ENCODE measurements at regions not wholly inside any gene's neighbourhood (a gene's known extent, or its start where the extent isn't known, plus 50 kb on each side); places are given as distances from the start of the nearest gene placed in this dataset.

- no peaks in the 10 kb centered on the region for H3K9me3 Mint-ChIP-seq (ENCODE audit: low read depth)
- H3K27me3 Mint-ChIP-seq: peaks cover 2% of the 10 kb centered on the region
- H3K36me3 Mint-ChIP-seq: no peaks in the 10 kb centered on the region
- no peak overlapping the region for H3K27ac Mint-ChIP-seq
- H3K4me1 Mint-ChIP-seq (ENCODE audit: low read depth): no peaks in the 10 kb centered on the region
- no peak overlapping the region for H3K4me3 Mint-ChIP-seq
Measured at GRCh38 chr14:85824526-85824925, 294.6 kb downstream of the FLRT2 start.

GRCh38 chr14:85822236-85822635, 292.3 kb downstream of the FLRT2 start:
- no peak overlapping the region for H3K4me3 Mint-ChIP-seq
- H3K36me3 Mint-ChIP-seq: no peaks in the 10 kb centered on the region
- no peak overlapping the region for H3K27ac Mint-ChIP-seq
- H3K4me1 Mint-ChIP-seq (ENCODE audit: low read depth): no peaks in the 10 kb centered on the region
- H3K27me3 Mint-ChIP-seq: peaks cover 2% of the 10 kb centered on the region
- H3K9me3 Mint-ChIP-seq (ENCODE audit: low read depth): no peaks in the 10 kb centered on the region

GRCh38 chr14:85817430-85817829, 287.5 kb downstream of the FLRT2 start:
- no peak overlapping the region for H3K27ac Mint-ChIP-seq

DNA sequence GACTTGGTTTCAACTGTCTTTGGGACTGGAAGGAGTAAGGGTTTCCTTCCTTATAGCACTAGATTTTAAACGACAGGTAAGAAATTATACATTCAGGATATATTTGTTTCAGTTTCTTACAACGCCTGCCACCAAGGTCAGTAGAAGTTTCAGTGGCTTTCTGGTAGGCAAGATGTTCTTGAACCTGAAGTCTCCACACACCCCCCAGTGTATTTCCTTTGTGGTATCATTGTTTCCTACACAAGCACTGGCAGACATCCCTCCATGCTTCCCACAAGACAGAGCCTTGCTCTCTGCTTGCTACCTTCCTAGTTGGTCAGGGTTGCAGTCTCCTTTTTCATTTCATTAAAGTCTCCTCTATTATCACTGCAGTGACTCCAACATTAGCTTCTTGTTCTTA, 283.1 kb downstream of the FLRT2 start:
- Mint-ChIP-seq H3K4me3 (no peak overlapping the region), H3K27me3 (no peaks in the 10 kb centered on the region), H3K36me3 (no peaks in the 10 kb centered on the region), H3K27ac (no peak overlapping the region), H3K4me1 (ENCODE audit: low read depth) (no peaks in the 10 kb centered on the region), H3K9me3 (ENCODE audit: low read depth) (no peaks in the 10 kb centered on the region)

More at GRCh38 chr14:85817430-85817829, 287.5 kb downstream of the FLRT2 start:
- Mint-ChIP-seq H3K4me3 (no peak overlapping the region), H3K4me1 (ENCODE audit: low read depth) (no peaks in the 10 kb centered on the region), H3K36me3 (no peaks in the 10 kb centered on the region), H3K27me3 (peaks cover 2% of the 10 kb centered on the region), H3K9me3 (ENCODE audit: low read depth) (no peaks in the 10 kb centered on the region)

- no peak overlapping the region for H3K4me3 Mint-ChIP-seq
- H3K27ac Mint-ChIP-seq: no peak overlapping the region
- no peaks in the 10 kb centered on the region for H3K4me1 Mint-ChIP-seq (ENCODE audit: low read depth)
- H3K36me3 Mint-ChIP-seq: no peaks in the 10 kb centered on the region
- no peaks in the 10 kb centered on the region for H3K27me3 Mint-ChIP-seq
- H3K9me3 Mint-ChIP-seq (ENCODE audit: low read depth): peaks cover 2% of the 10 kb centered on the region
Measured at GRCh38 chr14:85811340-85811739, 281.4 kb downstream of the FLRT2 start.

DNA sequence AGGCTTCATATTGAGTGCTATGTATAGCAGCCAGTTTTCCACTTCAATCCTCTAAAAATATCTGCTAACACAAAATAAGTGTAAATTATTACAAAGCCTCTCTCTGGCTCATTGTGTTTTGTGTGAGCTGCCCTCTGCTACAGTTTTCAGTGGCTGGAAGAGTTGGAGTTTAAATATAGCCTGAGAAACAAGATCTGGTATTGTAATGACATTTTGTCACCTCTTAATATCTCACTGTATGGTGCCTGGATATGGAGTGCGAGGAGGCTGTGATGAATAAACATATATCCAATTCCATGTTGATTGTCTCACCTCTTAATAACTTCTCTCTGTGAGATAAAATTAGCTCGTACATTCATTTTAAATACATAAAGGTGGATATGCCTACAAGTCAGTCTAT, 269.7 kb downstream of the FLRT2 start:
- Mint-ChIP-seq H3K27me3 (peaks cover 1% of the 10 kb centered on the region), H3K36me3 (no peaks in the 10 kb centered on the region), H3K27ac (no peak overlapping the region), H3K9me3 (ENCODE audit: low read depth) (no peaks in the 10 kb centered on the region), H3K4me1 (ENCODE audit: low read depth) (no peaks in the 10 kb centered on the region), H3K4me3 (no peak overlapping the region)

- no peaks in the 10 kb centered on the region for H3K36me3 Mint-ChIP-seq
- no peak overlapping the region for H3K27ac Mint-ChIP-seq
- H3K27me3 Mint-ChIP-seq: peaks cover 1% of the 10 kb centered on the region
- H3K9me3 Mint-ChIP-seq (ENCODE audit: low read depth): no peaks in the 10 kb centered on the region
- H3K4me1 Mint-ChIP-seq (ENCODE audit: low read depth): no peaks in the 10 kb centered on the region
- H3K4me3 Mint-ChIP-seq: no peak overlapping the region
Measured at GRCh38 chr14:85798856-85799255, 268.9 kb downstream of the FLRT2 start.

DNA sequence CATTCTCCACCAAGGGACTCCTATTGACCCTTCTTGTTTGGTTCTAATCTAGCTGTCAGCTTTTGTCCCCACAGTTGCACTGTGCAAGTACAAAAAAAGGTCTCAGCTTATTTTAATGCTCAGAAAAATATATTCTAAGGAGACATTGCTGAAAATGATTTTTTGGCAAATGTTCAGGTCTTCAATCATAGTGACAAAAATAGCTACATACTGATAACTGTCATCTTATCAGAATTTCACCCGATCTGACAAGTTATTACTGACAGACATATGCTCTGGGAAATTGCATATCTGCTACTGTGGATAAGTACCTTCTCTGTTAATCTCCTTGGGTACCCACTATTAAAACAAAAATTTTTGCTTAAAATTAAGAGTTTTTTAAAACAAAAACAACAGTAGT, 263.6 kb downstream of the FLRT2 start:
- H3K4me1 Mint-ChIP-seq (ENCODE audit: low read depth): peaks cover 7% of the 10 kb centered on the region
- no peak overlapping the region for H3K4me3 Mint-ChIP-seq
- no peak overlapping the region for H3K27ac Mint-ChIP-seq
- no peaks in the 10 kb centered on the region for H3K9me3 Mint-ChIP-seq (ENCODE audit: low read depth)
- H3K36me3 Mint-ChIP-seq: peaks cover 2% of the 10 kb centered on the region
- H3K27me3 Mint-ChIP-seq: peaks cover 2% of the 10 kb centered on the region

DNA sequence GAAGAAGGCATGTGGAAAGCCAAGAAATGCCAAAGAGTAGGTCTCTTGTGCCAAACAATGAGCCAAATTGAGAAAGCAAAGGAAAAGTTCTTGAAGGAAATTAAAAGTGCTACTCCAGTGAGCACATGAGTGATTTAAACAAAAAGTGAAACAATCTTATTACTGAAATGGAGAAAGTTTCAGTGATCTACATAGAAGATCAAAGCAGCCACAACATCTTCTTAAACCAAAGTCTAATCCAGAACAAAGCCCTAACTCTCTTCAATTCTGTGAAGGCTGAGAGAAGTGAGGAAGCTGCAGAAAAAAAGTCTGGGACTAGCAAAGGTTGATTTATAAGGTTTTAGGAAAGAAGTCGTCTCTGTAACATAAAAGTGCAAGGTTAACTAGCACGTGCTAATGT, 259.6 kb downstream of the FLRT2 start:
- Mint-ChIP-seq H3K9me3 (ENCODE audit: low read depth) (no peaks in the 10 kb centered on the region), H3K27me3 (peaks cover 2% of the 10 kb centered on the region), H3K4me1 (ENCODE audit: low read depth) (peaks cover 7% of the 10 kb centered on the region), H3K4me3 (no peak overlapping the region), H3K36me3 (peaks cover 2% of the 10 kb centered on the region), H3K27ac (no peak overlapping the region)

GRCh38 chr14:85788470-85789233, 258.7 kb downstream of the FLRT2 start:
- peaks cover 7% of the 10 kb centered on the region for H3K4me1 Mint-ChIP-seq (ENCODE audit: low read depth)
- peaks cover 5% of the 10 kb centered on the region for H3K27me3 Mint-ChIP-seq
- peaks cover 2% of the 10 kb centered on the region for H3K36me3 Mint-ChIP-seq
- no peak overlapping the region for H3K27ac Mint-ChIP-seq
- H3K4me3 Mint-ChIP-seq: no peak overlapping the region
- H3K9me3 Mint-ChIP-seq (ENCODE audit: low read depth): no peaks in the 10 kb centered on the region

DNA sequence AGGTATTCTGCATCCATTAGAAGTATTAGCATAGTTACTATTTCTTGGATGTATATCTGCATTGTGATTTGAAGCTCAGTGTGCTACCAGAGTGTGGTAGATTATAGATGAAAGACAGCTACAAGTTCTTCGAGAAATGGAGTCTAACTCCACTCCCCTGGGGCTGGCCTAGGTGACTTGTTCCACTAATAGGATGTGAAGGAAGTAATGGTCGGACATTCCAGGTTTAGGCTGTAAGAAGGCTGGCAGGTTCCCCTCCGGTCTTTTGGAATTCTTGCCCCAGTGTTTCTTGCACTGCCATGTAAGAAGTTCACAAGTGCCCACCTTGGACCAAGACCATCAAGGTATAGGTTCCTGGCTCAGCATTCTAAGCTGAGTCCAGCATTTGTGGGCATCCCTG, 236.4 kb downstream of the FLRT2 start:
- no peak overlapping the region for H3K27ac Mint-ChIP-seq
- no peaks in the 10 kb centered on the region for H3K36me3 Mint-ChIP-seq
- no peaks in the 10 kb centered on the region for H3K4me1 Mint-ChIP-seq (ENCODE audit: low read depth)
- H3K9me3 Mint-ChIP-seq (ENCODE audit: low read depth): no peaks in the 10 kb centered on the region
- H3K27me3 Mint-ChIP-seq: peaks cover 4% of the 10 kb centered on the region
- H3K4me3 Mint-ChIP-seq: no peak overlapping the region

GRCh38 chr14:85764822-85765221, 234.9 kb downstream of the FLRT2 start:
- H3K4me3 Mint-ChIP-seq: no peak overlapping the region
- peaks cover 5% of the 10 kb centered on the region for H3K27me3 Mint-ChIP-seq
- peaks cover 4% of the 10 kb centered on the region for H3K9me3 Mint-ChIP-seq (ENCODE audit: low read depth)
- H3K4me1 Mint-ChIP-seq (ENCODE audit: low read depth): no peaks in the 10 kb centered on the region
- H3K36me3 Mint-ChIP-seq: no peaks in the 10 kb centered on the region
- H3K27ac Mint-ChIP-seq: no peak overlapping the region

DNA sequence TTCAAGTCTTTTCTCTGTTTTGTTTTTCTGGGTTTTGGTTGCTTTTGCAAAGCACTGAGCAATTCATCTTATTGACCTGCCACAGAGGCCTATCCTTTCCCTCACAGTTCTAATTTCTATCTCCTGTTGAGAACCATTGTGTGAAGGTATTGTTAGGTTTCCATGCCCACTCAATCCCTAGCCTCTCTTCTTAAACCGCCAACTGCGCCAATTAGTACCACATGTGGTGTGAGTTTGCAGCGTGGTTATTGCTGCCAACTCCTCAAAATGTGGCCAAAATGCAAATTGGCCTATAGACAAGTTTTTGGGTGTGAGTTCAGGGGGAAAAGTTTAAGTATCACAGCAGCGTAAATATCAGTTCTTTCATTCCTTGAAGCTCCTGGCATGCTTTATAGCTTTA, 232.6 kb downstream of the FLRT2 start:
- Mint-ChIP-seq H3K4me3 (no peak overlapping the region), H3K36me3 (no peaks in the 10 kb centered on the region), H3K9me3 (ENCODE audit: low read depth) (peaks cover 4% of the 10 kb centered on the region), H3K27me3 (peaks cover 5% of the 10 kb centered on the region), H3K27ac (no peak overlapping the region), H3K4me1 (ENCODE audit: low read depth) (no peaks in the 10 kb centered on the region)

DNA sequence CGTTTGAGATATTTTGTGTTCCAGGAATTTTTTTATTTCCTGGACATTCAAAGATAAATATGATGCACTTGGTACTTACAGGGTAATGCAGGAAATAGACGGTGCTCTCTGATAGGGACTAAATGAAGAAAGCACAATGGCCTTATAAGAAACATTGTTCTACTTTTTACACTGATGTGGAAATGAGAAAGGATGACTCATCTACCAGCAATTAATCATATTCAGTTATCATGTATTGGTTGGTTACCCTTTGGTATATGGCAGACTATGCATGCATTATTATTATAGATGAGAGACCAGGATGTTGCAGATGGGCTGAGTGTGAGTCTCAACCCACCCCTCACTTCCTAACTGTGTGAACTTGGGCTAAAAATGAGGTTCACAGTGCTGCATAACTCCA, 222.2 kb downstream of the FLRT2 start:
- Mint-ChIP-seq H3K4me3 (no peak overlapping the region), H3K4me1 (ENCODE audit: low read depth) (no peaks in the 10 kb centered on the region), H3K9me3 (ENCODE audit: low read depth) (no peaks in the 10 kb centered on the region), H3K27ac (no peak overlapping the region), H3K36me3 (no peaks in the 10 kb centered on the region), H3K27me3 (no peaks in the 10 kb centered on the region)

GRCh38 chr14:85744573-85744972, 214.6 kb downstream of the FLRT2 start:
- Mint-ChIP-seq H3K27me3 (no peaks in the 10 kb centered on the region), H3K4me3 (no peak overlapping the region), H3K36me3 (no peaks in the 10 kb centered on the region), H3K27ac (no peak overlapping the region), H3K9me3 (ENCODE audit: low read depth) (no peaks in the 10 kb centered on the region), H3K4me1 (ENCODE audit: low read depth) (no peaks in the 10 kb centered on the region)

DNA sequence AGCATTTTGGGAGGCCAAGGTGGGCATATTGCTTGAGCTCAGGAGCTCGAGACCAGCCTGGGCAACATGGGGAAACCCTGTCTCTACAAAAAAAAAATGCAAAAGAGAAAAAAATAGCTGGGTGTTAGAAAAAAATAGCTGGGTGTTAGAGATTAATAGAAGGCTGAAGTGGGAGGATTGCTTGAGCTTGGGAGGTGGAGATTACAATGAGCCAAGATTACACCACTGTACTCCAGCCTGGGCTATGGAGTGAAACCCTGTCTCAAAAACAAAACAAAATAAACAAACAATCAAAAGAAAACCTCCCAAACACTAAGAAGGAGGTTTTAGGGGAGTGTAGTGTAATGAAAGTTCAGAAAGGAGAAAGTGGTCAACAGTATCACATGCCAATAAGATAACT, 202.1 kb downstream of the FLRT2 start:
- Mint-ChIP-seq H3K4me1 (ENCODE audit: low read depth) (no peaks in the 10 kb centered on the region), H3K36me3 (no peaks in the 10 kb centered on the region), H3K9me3 (ENCODE audit: low read depth) (no peaks in the 10 kb centered on the region), H3K27me3 (no peaks in the 10 kb centered on the region), H3K4me3 (no peak overlapping the region), H3K27ac (no peak overlapping the region)
